ENCODE measurements at regions not wholly inside any gene's neighbourhood (a gene's known extent, or its start where the extent isn't known, plus 50 kb on each side); places are given as distances from the start of the nearest gene placed in this dataset.

GRCh38 chr1:163684785-163685184 lies 363.0 kb downstream of the NUF2 start:
- no TSS peak for BruUV-seq (replicated peaks)
- intact Hi-C loops (cut with micrococcal nuclease) (no loop called here), dilution Hi-C loops (cut with MboI; ENCODE audit: extremely low pct_ligation_motif_present, low sequenced_read_pairs) (no loop called here)
- H2AFZ ChIP-seq (ENCODE audit: low read depth, low read length): no peak overlapping the region
- no peaks in the 10 kb centered on the region for H4K20me1 ChIP-seq (replicated peaks; ENCODE audit: control insufficient read depth, extremely low read depth, insufficient read depth, low read length)
- no peak for TF ChIP-seq MYC (IDR thresholded peaks at IDR 0.05; ENCODE audit: low read depth, low read length)
- no peak for TF ChIP-seq FOS (IDR thresholded peaks at IDR 0.05; ENCODE audit: borderline replicate concordance, insufficient read depth, low read length)
- no peak for TF ChIP-seq CTCF (IDR thresholded peaks at IDR 0.05; ENCODE audit: extremely low read depth in 1 of 2, insufficient read depth in 1 of 2, low read depth in 1 of 2, low read length in 2 of 2)
- TF ChIP-seq GATA2 (IDR thresholded peaks at IDR 0.05; ENCODE audit: insufficient read depth, insufficient read length, low read depth, low read length): no peak
- TF ChIP-seq POLR2AphosphoS5 (IDR thresholded peaks at IDR 0.05; ENCODE audit: insufficient read depth, low read depth, low read length): no peak
- no peak for TF ChIP-seq EZH2 (IDR thresholded peaks at IDR 0.05; ENCODE audit: borderline replicate concordance, low read depth, low read length, severe bottlenecking)
- no peak for TF ChIP-seq JUN (IDR thresholded peaks at IDR 0.05; ENCODE audit: borderline replicate concordance, insufficient read depth, insufficient read length, low read depth)
- TF ChIP-seq POLR2A (IDR thresholded peaks at IDR 0.05; ENCODE audit: low read depth, low read length): no peak
- no peaks in the 10 kb centered on the region for H3K36me3 ChIP-seq (ENCODE audit: control insufficient read depth in 2 of 2, extremely low read depth in 1 of 2, insufficient read depth in 2 of 2, low read length in 2 of 2)
- H3K27ac ChIP-seq (ENCODE audit: insufficient read depth, low read depth, low read length): no peak overlapping the region
- no peaks in the 10 kb centered on the region for H3K4me1 ChIP-seq (ENCODE audit: control insufficient read depth, extremely low read depth, insufficient read depth, low read length)
- no peak overlapping the region for H3K4me2 ChIP-seq (ENCODE audit: insufficient read depth, low read length)
- CTCF ChIA-PET: interaction anchor here (1.4 kb wide), 1 partner anchor 22 kb away, joined by 3 read pairs; no protein-coding TSS in a partner anchor
- no peaks in the 10 kb centered on the region for H3K9me1 ChIP-seq (replicated peaks; ENCODE audit: control insufficient read depth, extremely low read depth, insufficient read depth, low read length)
- no peak overlapping the region for H3K4me3 ChIP-seq (replicated peaks in 1 of 3; ENCODE audit: insufficient read depth in 1 of 3, low read depth in 1 of 3, low read length in 3 of 3)
- no peak for DNase-seq (ENCODE audit: low read depth, low spot score)
- POLR2A ChIA-PET: no interaction called here
- H3K27me3 ChIP-seq (ENCODE audit: control insufficient read depth in 2 of 2, insufficient read depth in 2 of 2, low read length in 2 of 2): no peaks in the 10 kb centered on the region
- no peak overlapping the region for H3K9ac ChIP-seq (replicated peaks; ENCODE audit: extremely low read depth, insufficient read depth, low read length)
- no peaks in the 10 kb centered on the region for H3K79me2 ChIP-seq (ENCODE audit: control insufficient read depth, insufficient read depth, low read length)
- no peaks in the 10 kb centered on the region for H3K9me3 ChIP-seq (replicated peaks; ENCODE audit: control insufficient read depth, insufficient read depth, low read length)
- FAIRE-seq: no peak
